T1000 (cell line): ENCODE measurements at regions not wholly inside any gene's neighbourhood (a gene's known extent, or its start where the extent isn't known, plus 50 kb on each side); places are given as distances from the start of the nearest gene placed in this dataset.
"Not testable (repeated sequence)": the region's sequence is repeated elsewhere in the genome, so short reads cannot be mapped to it uniquely, and the experiment has no call there.

Experiments
- DNase-seq: peaks from one replicate; lab custom pipeline; 2025; ENCODE audit warnings: mixed read lengths; lab: John Stamatoyannopoulos, UW

DNA sequence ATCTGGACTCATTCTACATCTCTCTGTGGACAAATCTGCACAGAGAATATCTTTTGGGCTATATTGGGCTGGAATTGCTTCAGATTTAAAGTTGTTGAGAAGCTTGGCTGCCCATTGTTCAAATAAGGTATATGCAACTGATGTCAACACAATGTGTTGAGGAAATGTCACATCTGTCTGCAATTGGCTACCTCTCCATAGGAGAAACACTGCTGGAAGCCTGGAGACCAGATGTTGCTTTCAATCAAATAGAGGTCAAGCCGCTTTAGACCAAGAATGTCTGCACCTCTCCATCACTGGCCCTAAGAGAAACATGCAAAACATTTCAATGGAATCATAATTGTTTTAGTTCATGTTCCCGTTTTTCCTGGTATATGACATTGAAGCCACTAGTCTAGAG, 720.2 kb downstream of the SLC4A3 start:
- no peak for DNase-seq

DNA sequence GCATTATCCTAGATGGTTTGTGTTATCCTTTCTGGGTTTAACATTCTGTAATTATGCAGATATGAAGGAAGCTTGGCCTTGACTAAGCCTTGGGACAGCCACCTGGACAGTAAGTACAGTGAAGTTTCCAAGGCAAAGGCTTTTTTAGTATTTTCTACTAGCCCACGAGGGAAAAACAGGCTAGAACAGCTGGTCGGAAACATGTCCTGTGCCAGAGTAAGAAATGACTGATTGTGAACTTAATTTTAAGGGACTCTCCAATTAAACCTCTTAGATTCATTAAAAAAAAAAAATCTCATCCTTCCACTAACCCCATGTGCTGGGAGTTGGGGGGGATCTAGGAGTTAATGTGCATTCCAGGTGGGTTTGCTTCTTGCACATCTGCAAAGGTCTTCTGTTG, 720.8 kb downstream of the SLC4A3 start:
- no peak for DNase-seq

DNA sequence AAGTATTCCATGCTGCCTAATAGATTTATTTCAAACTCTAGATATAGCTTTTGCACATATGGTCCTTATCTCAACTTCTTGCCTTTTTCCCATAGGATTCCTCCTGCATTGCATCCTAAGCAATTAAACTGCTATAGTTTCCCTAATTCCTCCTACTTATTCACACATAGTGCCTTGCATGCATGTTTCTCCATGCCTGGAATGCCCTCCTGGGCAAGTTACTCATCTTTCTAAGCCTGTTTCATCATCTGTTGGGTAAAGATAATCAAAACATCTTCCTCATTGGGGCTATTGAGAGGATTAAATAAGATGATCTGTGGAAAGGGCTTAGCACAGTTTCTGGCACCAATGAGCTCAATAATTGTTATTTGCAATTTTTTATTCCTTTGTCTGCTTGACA, 726.5 kb downstream of the SLC4A3 start:
- no peak for DNase-seq

GRCh38 chr2:220356076-220356475, 728.6 kb downstream of the SLC4A3 start:
- DNase-seq = no peak

- no peak for DNase-seq
These were observed 737.6 kb downstream of the SLC4A3 start for GRCh38 chr2:220365023-220365422.

DNA sequence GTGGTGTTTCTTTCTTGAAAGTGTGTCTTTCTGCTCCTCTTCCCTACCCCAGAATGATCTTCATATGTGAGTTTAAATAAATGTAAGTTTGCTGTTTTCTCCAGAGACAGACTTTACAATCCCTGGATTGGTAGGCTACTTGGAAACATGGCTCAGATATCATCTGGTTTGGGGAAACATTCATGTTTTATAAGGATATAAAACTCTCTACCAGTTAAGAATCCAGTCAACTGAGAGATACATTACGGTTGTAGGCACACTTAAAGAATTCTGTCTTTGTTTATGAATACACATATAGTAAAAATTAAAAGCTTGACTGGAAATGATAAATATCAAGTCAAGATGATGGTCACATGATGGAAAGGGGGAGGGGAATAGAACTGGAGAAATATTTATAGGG, 739.3 kb downstream of the SLC4A3 start:
- DNase-seq = no peak

DNA sequence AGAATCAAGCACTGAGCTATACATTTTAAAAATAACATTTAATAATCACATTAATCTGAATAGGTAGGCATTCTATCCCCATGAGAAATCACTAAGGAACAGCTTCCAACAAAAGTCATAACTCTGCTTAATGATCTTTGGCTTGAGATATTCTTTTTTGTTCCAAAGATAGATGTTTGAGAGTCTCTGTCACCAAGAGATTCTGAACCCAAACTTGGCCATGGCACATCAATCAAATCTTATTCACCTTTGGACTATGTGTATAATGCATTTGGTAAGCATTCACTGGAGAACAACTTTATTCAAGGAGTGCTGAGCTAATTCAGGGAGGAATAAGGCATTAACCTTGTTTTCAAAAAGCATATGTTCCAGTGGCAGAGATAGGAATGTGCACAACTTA, 743.3 kb downstream of the SLC4A3 start:
- no peak for DNase-seq

DNA sequence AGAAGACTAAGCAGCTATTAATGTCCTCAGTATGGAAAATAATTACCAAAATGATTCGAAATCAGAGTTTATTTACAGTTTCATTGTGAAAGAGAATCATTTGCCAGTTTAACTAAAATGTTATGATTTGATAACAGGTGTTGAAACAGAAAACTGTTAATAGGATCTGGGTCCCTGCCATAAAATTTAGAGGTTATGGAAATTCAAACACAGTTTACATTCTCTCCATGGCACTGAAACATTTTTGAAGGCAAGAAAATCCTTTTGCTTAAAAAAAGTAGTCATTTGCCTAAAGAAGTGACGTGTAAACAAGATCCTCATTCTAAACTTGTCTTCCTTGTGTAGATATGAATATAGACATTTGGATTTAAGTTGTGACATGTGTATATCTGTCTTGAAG, 743.8 kb downstream of the SLC4A3 start:
- DNase-seq = no peak

GRCh38 chr2:220373878-220374277, 746.4 kb downstream of the SLC4A3 start:
- DNase-seq = no peak

GRCh38 chr2:220374282-220374681, 746.9 kb downstream of the SLC4A3 start:
- DNase-seq = no peak

DNA sequence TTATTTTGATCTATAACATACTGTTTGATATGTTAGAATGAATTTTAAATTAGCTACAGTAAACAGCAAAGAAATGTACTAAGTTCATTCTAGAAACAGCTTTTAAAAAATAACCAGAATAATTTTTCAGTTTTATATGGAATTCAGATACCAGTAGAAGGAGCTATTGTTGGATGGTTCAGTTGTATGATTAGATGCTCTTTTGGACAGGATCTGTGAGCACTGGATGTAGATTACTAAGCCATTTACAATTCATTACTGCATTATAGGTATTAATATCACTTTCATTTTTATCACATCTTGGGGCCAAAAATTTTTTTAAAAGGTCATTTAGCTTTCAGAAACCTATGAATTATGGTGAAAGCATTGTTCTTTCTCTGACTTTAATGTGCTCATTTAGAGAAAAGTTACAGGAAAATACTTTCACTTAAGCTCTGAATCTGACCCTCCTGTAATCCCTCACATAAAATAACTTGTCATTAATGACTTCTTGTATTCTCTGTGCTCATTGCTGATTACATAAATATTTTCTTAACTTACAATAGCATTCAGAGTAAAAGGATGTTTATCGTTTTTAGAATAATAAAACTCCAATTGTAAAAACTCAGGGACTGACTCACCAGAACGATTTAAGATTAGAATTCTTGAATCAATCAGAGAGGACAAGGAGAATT, 750.2 kb downstream of the SLC4A3 start:
- no peak for DNase-seq

DNA sequence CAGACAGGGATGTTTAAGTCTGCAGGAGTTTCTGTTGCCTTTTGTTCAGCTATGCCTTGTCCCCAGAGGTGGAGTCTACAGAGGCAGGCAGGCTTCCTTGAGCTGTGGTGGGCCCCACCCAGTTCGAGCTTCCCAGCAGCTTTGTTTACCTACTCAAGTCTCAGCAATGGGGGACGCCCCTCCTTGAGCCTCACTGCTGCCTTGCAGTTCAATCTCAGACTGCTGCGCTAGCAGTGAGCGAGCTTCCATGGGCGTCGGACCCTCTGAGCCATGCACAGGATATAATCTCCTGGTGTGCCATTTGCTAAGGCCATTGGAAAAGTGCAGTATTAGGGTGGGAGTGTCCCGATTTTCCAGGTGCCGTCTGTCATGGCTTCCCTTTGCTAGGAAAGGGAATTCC, 760.3 kb downstream of the SLC4A3 start:
- not testable (repeated sequence) for DNase-seq

DNA sequence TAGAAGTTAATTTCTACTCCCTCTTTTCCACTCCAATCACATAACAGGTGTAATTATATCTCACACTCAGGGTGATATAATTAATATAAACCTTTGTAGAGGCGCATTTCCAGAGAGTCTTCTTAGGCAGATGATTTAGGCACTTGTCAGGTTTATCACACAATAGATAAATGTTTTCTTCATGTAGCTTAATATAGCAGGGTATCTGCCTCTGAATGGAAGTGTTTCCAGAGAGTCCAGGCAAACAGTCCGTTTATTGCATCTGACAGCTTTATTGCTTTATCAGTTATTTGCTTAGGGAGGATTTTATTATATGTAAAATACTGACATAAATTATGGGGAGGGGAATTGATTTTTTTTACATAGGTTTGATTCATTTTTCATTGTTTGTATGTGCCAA, 766.3 kb downstream of the SLC4A3 start:
- no peak for DNase-seq

GRCh38 chr2:220394433-220394832, 767.0 kb downstream of the SLC4A3 start:
- no peak for DNase-seq

DNA sequence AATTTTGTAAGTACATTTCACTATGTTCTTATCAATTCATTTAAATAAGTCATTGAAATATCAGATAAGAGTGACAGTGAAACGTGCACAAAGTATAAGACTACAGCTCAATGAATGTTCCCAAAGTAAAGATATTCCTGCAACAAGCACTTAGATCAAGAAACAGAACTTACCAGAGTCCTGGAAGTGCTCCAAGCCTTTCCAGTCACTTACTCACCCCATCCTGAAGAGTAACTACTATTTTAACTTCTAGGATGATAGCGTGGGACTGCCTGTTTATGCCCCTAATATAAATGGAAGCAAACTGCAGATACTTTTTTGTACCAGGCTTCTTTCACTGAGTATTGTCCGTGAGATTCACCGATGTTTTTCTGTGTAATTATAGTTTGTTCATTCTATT, 768.9 kb downstream of the SLC4A3 start:
- DNase-seq = no peak

DNA sequence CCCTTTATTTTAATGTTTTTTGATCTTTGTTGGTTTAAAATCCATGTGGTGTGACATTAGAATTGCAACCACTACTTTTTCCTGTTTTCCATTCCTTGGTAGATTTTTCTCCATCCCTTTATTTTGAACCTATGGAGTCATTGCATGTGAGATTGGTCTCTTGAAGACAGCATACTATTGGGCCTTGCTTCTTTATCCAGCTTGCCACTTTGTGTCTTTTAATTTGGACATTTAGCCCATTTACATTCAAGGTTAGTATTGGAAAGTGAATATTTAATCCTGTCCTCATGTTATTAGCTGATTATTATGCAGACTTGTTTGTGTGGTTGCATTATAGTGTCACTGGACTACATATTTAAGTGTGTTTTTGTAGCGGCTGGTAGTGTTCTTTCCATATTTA, 782.9 kb downstream of the SLC4A3 start:
- DNase-seq = no peak

GRCh38 chr2:220417503-220417902, 790.1 kb downstream of the SLC4A3 start:
- no peak for DNase-seq

DNA sequence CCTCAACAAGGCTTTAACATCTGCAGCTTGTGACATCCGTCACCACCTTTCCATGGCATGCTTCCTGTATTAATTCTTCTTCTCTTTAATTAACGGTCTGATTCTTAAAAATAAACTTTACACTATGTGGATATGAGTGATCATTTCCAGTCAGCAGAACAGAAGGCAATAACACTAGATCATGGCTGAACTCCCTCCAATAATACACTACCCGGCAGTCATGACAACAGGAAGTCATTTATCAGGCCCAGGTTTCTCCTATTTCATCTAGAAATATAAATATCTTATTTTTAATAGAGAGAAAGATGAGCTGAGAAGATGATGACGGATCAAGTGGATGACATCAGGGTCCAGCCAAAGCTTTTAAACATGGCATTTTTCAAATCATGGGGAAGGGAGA, 792.2 kb downstream of the SLC4A3 start:
- DNase-seq = no peak

DNA sequence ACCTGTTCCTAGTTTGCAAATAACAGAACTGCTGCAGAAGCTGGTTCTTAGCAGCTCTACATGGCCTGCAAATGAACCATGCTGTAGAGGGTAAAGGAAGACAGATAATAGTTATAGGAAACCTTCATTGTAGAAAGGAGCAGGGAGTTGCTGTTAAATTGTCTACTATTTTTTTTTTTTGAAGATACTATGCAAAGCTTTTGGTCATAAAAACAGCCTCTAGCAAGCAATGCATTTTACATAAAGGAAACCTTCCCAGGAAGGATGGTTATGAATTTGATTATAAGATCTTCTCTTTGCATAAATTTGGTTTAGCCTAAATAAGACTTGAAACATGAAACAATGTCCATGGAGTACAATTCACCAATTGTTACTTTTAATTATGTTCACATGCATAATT, 793.4 kb downstream of the SLC4A3 start:
- no peak for DNase-seq

DNA sequence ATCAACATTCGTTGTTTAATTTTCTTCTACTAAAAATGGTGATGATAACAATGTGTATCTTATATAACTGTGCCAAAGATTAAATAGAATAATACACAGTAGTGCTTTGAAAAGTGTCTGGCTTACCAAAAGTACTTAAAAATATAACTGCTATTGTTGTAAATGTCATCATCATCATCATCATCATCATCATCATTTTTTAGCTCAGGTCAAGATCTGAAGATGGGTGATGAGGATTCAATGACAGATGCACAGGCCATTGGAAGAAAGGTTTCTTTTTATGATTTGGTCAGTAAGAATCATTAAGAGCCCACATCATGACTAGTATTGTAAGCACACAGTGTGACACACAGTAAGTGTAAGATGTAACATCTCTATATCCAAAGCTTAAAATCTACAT, 795.2 kb downstream of the SLC4A3 start:
- DNase-seq = no peak

GRCh38 chr2:220424561-220424960, 797.1 kb downstream of the SLC4A3 start:
- no peak for DNase-seq

- no peak for DNase-seq
These were observed 805.2 kb downstream of the SLC4A3 start for GRCh38 chr2:220432645-220433044.

- no peak for DNase-seq
These were observed 805.7 kb downstream of the SLC4A3 start for GRCh38 chr2:220433131-220433530.

- DNase-seq = peak; percentile 14
These were observed 807.0 kb downstream of the SLC4A3 start for GRCh38 chr2:220434385-220434784.

- no peak for DNase-seq
These were observed 810.5 kb downstream of the SLC4A3 start for GRCh38 chr2:220437938-220438337.
